ENCODE measurements at regions not wholly inside any gene's neighbourhood (a gene's known extent, or its start where the extent isn't known, plus 50 kb on each side); places are given as distances from the start of the nearest gene placed in this dataset.

- TF ChIP-seq FOXP1 (CRISPR knock-in tag; IDR thresholded peaks at IDR 0.05; ENCODE audit: borderline replicate concordance) (no peak), CTCF (IDR thresholded peaks at IDR 0.05) (no peak), USF1 (CRISPR knock-in tag; IDR thresholded peaks at IDR 0.05) (no peak), JUN (CRISPR knock-in tag; IDR thresholded peaks at IDR 0.05) (no peak), ZNF532 (CRISPR knock-in tag; IDR thresholded peaks at IDR 0.05; ENCODE audit: borderline replicate concordance) (no peak), IRF1 (CRISPR knock-in tag; IDR thresholded peaks at IDR 0.05) (no peak)
Observed at GRCh38 chr4:100823066-100823992, 305.5 kb upstream of the EMCN start.
